ENCODE measurements at regions not wholly inside any gene's neighbourhood (a gene's known extent, or its start where the extent isn't known, plus 50 kb on each side); places are given as distances from the start of the nearest gene placed in this dataset.

GRCh38 chr6:22455378-22455777, 114.0 kb upstream of the HDGFL1 start:
- DNase-seq, result no peak
- no peaks in the 10 kb centered on the region for H3K9me3 ChIP-seq (ENCODE audit: control insufficient read depth, low read depth, low read length)
- H3K27me3 ChIP-seq (ENCODE audit: insufficient read depth, low read length), result no peaks in the 10 kb centered on the region
- H3K79me1 ChIP-seq (ENCODE audit: insufficient read depth, low read depth, low read length, poor library complexity, severe bottlenecking), result no peaks in the 10 kb centered on the region
- no peak overlapping the region for H2BK120ac ChIP-seq (ENCODE audit: low read depth, low read length, poor library complexity, severe bottlenecking)
- no peak overlapping the region for H3K14ac ChIP-seq (ENCODE audit: insufficient read depth, low read length)
- H4K91ac ChIP-seq (ENCODE audit: insufficient read length, low read depth, low read length), result no peak overlapping the region
- H3K27ac Mint-ChIP-seq, result no peak overlapping the region
- no peak overlapping the region for H3K23ac ChIP-seq (ENCODE audit: insufficient read length, low read depth, low read length)
- TF ChIP-seq CTCF (conservative IDR thresholded peaks at IDR 0.05), result no peak
- no peak overlapping the region for H2BK20ac ChIP-seq (ENCODE audit: low read depth, low read length, poor library complexity, severe bottlenecking)
- no CpG with 5 or more reads among the region's 1 CpG for WGBS (ENCODE audit: extremely low coverage, insufficient read length, low lambda C conversion rate)
- no peak overlapping the region for H3K9ac ChIP-seq (ENCODE audit: extremely low read depth, insufficient read length, low read length)
- no peaks in the 10 kb centered on the region for H3K4me1 ChIP-seq (ENCODE audit: insufficient read depth, low read length)
- no peak overlapping the region for H4K5ac ChIP-seq (ENCODE audit: insufficient read length, low read depth, low read length)
- no peak overlapping the region for H2BK12ac ChIP-seq (ENCODE audit: insufficient read length, low read depth, low read length)
- peaks cover 0 to 5% of the 10 kb centered on the region in 2 experiments; a peak in 2 of 5 replicates for H3K9me3 Mint-ChIP-seq
- H3K23me2 ChIP-seq (ENCODE audit: insufficient read length, low read depth, low read length, poor library complexity, severe bottlenecking), result no peaks in the 10 kb centered on the region
- no peak overlapping the region for H4K8ac ChIP-seq (replicated peaks; ENCODE audit: insufficient read length, low read depth, low read length)
- H3K4me1 Mint-ChIP-seq, result no peaks in the 10 kb centered on the region
- no peaks in the 10 kb centered on the region for H3K27me3 Mint-ChIP-seq (ENCODE audit: low read depth)
- H3K79me2 ChIP-seq (ENCODE audit: insufficient read depth, low read length), result no peaks in the 10 kb centered on the region
- H3K27ac ChIP-seq (ENCODE audit: insufficient read length, low read depth, low read length), result no peak overlapping the region
- H3K4ac ChIP-seq (ENCODE audit: low read depth, low read length), result no peak overlapping the region
- H3K4me2 ChIP-seq (ENCODE audit: insufficient read depth, insufficient read length, low read length), result no peak overlapping the region
- H3K18ac ChIP-seq (ENCODE audit: insufficient read length, low read depth, low read length), result no peak overlapping the region
- no peak overlapping the region for H2BK15ac ChIP-seq (ENCODE audit: low read depth, low read length)
- H3K36me3 Mint-ChIP-seq (ENCODE audit: insufficient read depth in 1 of 3, low read depth in 3 of 3), result peaks cover 0 to 5% (median 0%) of the 10 kb centered on the region in 3 experiments; a peak in 2 of 7 replicates
- no peak overlapping the region for H3K4me3 Mint-ChIP-seq
- no peak overlapping the region for H2AK5ac ChIP-seq (ENCODE audit: insufficient read length, low read length)
- no peak overlapping the region for H3K56ac ChIP-seq (ENCODE audit: insufficient read length, low read depth, low read length)
- no peak overlapping the region for H2BK5ac ChIP-seq (ENCODE audit: insufficient read length, low read length)
- no peaks in the 10 kb centered on the region for H4K20me1 ChIP-seq (ENCODE audit: control insufficient read depth, insufficient read depth, insufficient read length)
- no peak overlapping the region for H2AFZ ChIP-seq (ENCODE audit: low read length)
- H3T11ph ChIP-seq (ENCODE audit: low read length), result no peak overlapping the region
